COR-L47 (cell line): ENCODE measurements at regions not wholly inside any gene's neighbourhood (a gene's known extent, or its start where the extent isn't known, plus 50 kb on each side); places are given as distances from the start of the nearest gene placed in this dataset.
"Not testable (repeated sequence)": the region's sequence is repeated elsewhere in the genome, so short reads cannot be mapped to it uniquely, and the experiment has no call there.

ENCODE experiments used
- DNase-seq: peaks from one replicate; lab custom pipeline; 2025; lab: John Stamatoyannopoulos, UW

GRCh38 chr10:121690152-121690848, 92.1 kb upstream of the FGFR2 start:
- DNase-seq, result no peak

DNA sequence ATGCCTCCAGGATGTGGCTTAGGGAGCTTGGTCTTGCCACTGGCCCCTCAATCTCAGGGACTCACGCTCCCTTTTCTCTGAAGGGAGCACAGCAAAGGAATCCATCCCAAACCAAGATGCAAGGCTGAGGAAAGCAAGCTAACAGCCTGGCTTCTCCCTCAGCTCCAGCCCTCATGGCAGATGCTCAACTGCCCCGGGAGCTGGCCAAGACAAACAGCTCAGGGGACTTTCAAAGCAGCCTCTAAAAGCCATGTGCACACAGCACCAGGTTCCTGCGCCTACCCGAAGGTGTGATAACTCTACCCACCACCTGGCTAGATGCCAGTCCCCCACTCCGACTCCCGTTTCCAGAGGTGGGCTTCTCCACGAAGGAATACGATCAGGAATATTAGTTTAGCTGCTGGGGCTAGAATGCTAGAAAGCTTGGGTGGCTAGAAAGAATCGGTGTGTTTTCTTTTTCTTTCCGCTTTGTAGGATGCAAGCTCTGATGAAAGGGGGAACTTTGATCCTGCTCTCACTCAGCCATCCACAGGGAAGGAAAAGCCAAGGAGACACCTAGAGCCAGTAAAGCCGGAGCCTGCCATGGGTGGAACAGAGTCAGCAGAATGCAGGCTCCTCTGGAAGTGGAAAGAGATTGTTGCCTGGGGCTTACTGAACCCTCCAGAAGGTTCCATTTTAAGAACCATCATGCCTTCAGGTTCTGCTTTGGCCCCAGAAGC, 89.0 kb upstream of the FGFR2 start:
- DNase-seq, result no peak

DNA sequence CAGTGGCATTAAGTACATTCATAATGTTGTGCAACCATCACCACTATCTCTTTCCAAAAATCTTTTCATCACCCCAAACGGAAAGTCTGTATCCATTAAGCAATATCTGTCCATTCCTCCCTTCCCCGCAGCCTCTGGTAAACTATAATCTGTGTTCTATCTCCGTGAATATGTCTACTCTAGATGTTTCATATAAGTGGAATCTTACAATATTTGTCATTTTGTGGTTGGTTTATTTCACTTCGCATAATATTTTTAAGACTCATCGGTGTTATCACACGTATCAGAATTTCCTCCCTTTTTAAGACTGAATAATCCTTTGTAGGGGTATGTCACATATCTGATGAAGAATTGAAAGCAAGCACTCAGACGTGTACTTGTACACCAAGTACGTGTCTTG, 86.0 kb upstream of the FGFR2 start:
- DNase-seq, result no peak

DNA sequence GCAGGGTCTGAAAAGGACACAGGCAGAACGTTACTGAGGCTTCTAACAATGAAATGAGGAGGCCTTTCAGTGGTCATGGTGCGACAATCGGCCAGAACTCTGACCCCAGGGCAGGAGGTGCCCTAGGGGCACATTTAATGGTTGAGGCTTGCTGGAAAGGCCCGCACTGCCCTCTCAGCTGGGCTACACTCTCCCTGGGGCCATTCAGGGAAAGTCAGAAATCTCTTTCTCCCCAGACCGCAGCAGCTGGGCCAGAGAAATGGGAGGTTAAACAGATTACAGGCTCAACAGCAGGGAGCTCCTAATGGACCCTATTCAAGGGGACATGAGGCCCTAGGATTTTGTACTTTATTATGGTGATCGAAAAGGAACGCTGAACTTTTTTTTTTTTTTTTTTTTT, 85.6 kb upstream of the FGFR2 start:
- DNase-seq, result no peak

- DNase-seq, result no peak
Observed at GRCh38 chr10:121683366-121683765, 85.1 kb upstream of the FGFR2 start.

- DNase-seq, result no peak
Observed at GRCh38 chr10:121681997-121682687, 83.9 kb upstream of the FGFR2 start.

DNA sequence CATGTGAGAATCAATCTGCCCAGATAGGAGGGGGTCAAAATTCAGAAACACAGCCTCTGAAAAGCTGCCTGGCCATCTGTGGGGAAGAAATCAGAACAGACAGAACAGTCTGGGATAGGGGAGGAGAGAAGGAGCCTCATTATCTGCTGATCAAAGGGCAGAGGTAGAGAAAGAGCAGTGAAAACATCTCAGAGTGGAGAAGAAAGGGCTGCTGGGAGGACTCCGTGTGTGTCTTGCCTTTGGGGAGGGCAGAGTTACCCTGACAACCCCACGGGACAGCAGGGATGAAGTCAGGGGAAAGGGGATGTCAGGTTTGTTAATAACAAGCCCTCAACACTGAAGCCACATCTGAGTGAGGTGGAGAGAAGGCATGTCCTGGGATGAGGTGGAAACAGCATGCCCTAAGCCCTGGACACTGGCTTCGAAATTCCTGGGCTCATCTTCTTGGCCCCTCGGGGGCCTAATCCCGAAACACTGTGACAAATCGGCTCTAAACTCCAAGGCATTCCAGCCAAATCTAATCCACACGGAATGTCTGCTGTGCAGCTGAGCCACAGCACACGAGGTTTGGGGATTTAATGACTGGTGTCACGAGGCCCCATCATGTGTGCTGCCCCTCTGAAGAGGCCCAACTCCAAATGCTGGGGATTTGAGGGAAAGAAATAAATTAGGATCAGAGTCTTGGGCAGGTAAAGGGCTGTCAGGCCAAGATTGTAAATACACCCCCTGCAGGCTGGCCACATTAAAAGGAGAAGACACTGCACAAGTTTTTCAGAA, 82.8 kb upstream of the FGFR2 start:
- DNase-seq, result no peak

DNA sequence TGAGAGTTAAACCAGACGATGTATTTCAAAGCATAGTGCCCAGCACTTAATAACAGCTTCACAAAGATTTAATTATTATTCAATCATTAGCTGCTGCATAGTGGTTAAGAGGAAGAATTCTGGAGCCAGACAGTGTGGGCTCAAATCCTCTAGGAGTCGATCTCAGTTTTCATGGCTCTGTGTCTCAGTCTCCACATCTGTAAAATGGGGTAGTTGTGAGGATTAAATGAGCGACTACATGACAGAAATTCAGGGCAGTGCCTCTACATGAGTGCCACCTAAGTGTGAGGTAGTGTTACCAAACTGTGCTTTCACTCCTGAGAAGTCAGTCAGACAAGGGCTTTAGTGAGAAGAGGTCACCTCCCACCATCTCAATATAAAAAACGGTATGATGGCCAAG, 81.7 kb upstream of the FGFR2 start:
- no peak for DNase-seq

DNA sequence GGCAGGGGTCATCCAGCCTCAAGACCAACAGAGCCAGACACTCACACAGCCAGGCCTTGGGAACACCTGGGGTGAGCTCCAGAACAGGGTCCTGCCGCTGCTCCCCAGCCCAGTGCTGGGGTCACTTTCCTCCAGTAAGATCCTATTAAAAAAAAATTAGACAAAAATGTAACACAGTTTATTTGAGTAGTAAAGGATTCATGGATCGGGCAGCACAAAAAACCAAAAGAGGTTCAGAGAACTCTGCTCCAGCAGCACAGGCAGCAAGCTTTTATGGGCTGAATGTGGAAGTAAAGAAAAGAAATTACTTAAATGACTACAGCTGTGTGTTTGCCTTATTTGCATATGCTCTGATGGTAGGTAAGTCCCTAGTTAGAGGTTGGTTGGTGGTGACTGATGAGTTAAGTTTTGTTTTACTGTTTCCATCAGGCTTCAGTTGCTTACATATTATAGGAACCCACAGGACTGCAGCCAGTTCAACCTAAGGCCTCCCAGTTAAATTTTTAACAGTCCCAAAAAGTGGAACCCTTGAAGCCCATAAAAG, 80.5 kb upstream of the FGFR2 start:
- no peak for DNase-seq

GRCh38 chr10:121677880-121678279, 79.6 kb upstream of the FGFR2 start:
- DNase-seq, result no peak

DNA sequence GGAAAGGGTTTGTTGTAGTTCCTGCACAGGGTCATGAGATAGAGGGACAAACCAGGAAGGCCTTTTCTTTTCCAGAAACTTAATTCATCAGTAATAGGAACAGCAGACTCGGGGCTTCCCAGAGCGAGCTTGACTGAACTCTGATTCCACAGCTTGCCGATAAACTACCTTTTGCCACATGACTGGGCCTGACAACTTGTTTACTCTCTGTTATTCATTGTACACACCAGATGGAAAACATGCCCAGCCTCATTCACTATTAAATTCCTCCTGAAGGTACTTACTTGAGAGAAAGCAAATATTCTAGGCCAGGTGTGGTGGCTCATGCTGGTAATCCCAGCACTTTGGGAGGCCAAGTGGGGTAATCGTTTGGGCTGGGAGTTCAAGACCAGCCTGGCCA, 77.1 kb upstream of the FGFR2 start:
- no peak for DNase-seq

- no peak for DNase-seq
Observed at GRCh38 chr10:121674885-121675284, 76.6 kb upstream of the FGFR2 start.

- no peak for DNase-seq
Observed at GRCh38 chr10:121672733-121673132, 74.5 kb upstream of the FGFR2 start.

DNA sequence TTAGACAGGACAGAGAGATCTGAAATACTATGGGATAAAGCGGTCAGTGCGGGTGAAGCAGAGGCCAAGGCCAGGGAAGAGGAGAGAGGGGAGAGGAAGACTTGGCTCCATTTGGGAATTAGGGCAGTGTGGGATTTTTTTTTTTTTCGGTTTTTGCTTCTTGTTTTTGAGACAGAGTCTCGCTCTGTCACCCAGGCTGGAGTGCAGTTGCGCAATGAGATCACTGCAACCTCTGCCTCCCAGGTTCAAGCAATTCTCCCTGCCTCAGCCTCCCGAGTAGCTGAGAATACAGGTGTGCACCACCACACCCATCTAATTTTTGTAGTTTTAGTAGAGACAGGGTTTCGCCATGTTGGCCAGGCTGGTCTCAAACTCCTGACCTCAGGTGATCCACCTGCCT, 71.6 kb upstream of the FGFR2 start:
- DNase-seq, result not testable (repeated sequence)

DNA sequence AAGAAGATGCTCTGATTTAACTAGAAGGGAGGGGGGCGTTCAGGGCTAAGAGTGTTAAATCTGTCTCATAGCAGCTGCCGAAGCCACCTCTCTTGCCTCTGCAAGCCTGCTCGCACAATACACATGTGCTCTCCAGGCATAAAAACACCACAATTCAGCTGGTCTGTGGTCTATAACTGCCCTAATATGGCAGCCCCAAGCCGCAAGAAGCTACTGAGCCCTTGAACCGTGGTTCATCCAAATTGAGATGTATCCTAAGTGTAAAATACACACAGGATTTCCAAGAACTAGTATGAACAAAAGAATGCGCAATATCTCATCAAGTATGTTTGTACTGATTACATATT, 70.8 kb upstream of the FGFR2 start:
- no peak for DNase-seq

- DNase-seq, result peak; percentile 52
Observed at GRCh38 chr10:121668314-121669027, 70.2 kb upstream of the FGFR2 start.

DNA sequence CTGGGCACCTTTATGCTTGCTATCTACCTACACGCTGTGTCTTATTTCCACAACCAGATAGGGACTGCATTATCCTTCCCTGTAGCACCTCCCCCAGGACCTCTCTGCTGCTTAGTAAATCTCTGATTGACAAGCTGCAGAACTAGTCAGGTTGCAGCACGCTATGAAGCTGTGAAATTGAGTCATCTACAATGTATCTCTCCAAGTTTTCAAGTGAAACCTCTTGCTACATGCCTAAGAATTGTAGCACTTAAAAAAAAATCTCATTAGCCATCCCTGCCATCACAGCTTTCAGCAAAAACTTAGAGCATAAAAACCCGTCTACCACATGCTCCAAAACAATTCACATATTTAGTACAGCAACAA, 69.7 kb upstream of the FGFR2 start:
- no peak for DNase-seq

DNA sequence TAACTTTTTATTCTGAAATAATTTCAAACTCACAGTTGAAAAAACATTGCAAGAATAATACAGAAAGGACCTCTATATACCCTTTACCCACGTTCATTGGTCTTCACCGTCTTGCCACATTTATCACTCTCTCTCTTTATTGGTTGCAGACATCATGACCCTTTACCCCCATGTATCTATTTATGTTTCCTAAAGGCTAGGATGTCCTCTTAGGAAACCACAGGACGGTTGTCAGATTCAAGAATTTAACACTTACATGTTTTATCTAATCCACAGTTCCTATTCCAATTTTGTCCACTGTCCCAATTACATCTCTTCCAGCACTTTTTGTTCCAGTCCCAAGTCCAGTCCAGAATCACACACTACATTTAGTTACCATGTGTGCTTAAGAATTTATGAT, 67.6 kb upstream of the FGFR2 start:
- DNase-seq, result no peak

- no peak for DNase-seq
Observed at GRCh38 chr10:121664671-121665070, 66.4 kb upstream of the FGFR2 start.

DNA sequence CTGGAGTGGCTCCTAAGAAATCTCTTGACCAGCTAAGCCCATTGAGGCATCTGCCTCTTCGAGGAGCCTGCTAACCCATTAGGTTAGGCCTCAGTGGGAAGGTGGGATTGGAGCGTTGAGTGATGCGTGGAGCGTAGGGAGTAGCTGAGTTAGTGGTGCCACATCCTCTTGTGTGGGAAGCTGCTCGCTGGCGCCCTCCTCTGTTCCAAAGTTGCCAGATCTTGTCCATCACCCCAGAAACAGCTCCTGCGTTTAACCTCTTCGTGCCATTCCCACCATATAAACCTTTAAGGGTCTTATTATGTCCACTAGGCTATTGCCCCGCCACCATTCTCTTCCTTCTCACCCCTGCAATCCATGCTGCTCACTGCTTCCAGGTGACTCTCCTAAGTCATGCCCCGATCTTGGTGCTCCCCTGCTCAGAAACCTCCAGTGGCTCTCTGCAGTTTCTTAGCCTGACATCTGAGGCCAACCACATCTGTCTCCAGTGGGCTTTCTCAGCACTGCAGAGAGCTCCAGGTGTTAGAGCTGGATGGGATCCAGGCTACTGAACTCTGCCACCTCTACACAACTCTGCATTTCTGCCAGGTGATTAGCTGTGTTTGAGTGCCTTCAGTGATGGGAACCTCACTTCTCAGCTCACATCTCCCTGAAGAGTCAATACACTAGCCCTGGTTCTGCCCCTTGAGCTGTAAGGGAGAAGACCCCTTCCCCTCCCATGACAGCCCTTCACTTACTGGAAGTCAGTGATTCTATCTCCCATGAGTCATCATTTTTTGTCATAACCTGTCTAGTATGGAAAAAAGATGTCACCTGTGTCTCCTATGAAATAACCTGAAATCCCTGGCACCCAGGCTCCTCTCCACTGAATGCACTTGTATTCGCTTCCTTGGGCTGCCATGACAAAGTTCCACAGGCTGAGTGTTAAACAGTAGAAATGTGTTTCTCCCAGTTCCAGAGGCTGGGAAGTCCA, 65.0 kb upstream of the FGFR2 start:
- DNase-seq, result no peak

- DNase-seq, result no peak
Observed at GRCh38 chr10:121662531-121662930, 64.3 kb upstream of the FGFR2 start.
